ENCODE measurements at regions not wholly inside any gene's neighbourhood (a gene's known extent, or its start where the extent isn't known, plus 50 kb on each side); places are given as distances from the start of the nearest gene placed in this dataset.

GRCh38 chr11:106322106-106322505 lies 244.6 kb downstream of the AASDHPPT start:
- no peak for ATAC-seq
- no TSS peak for BruUV-seq (replicated peaks)
- Histone ChIP-seq H3K27ac (ENCODE audit: low read depth, low read length) (no peak overlapping the region), H3K27me3 (ENCODE audit: insufficient read depth, low read length) (no peaks in the 10 kb centered on the region; the same call in 1 of the 2 replicates), H3K9me2 (ENCODE audit: insufficient read depth) (no peaks in the 10 kb centered on the region), H3K9me3 (ENCODE audit: control insufficient read depth in 1 of 2, insufficient read depth in 1 of 2, low read depth in 1 of 2, low read length in 2 of 2) (no peaks in the 10 kb centered on the region), H3K4me3 (replicated peaks in 1 of 2; ENCODE audit: low read depth in 1 of 2, low read length in 2 of 2) (no peak overlapping the region), H4K20me1 (ENCODE audit: insufficient read depth) (no peaks in the 10 kb centered on the region), H3K4me2 (ENCODE audit: low read length) (no peak overlapping the region), H3K9ac (ENCODE audit: low read length) (no peak overlapping the region), H2AFZ (ENCODE audit: low read depth, low read length, poor library complexity, severe bottlenecking) (no peak overlapping the region), H3K4me1 (ENCODE audit: control insufficient read depth in 1 of 2, insufficient read depth in 2 of 2, low read length in 2 of 2) (no peaks in the 10 kb centered on the region), H3K79me2 (ENCODE audit: insufficient read depth, low read length) (no peaks in the 10 kb centered on the region), H3K36me3 (ENCODE audit: control insufficient read depth in 1 of 2, insufficient read depth in 2 of 2, low read length in 2 of 2) (no peaks in the 10 kb centered on the region)
- CTCF ChIA-PET: no interaction called here
- no peak for TF ChIP-seq ZNF274 (IDR thresholded peaks at IDR 0.05; ENCODE audit: low read depth, low read length)
- TF ChIP-seq CTCF (IDR thresholded peaks at IDR 0.05 in 2 of 3, conservative IDR thresholded peaks at IDR 0.05 in 1 of 3; ENCODE audit: borderline replicate concordance in 1 of 3, insufficient read depth in 1 of 3, low read depth in 2 of 3, low read length in 2 of 3): no peak
- no peak for TF ChIP-seq ELF1 (IDR thresholded peaks at IDR 0.05; ENCODE audit: borderline replicate concordance, low read depth)
- no peak for TF ChIP-seq REST (IDR thresholded peaks at IDR 0.05; ENCODE audit: low read depth)
- TF ChIP-seq SIN3A (IDR thresholded peaks at IDR 0.05; ENCODE audit: low read depth): no peak
- TF ChIP-seq RAD21 (IDR thresholded peaks at IDR 0.05; ENCODE audit: low read depth): no peak
- no peak for TF ChIP-seq SP1 (IDR thresholded peaks at IDR 0.05; ENCODE audit: low read depth)
- TF ChIP-seq JUND (IDR thresholded peaks at IDR 0.05): no peak
- TF ChIP-seq CBX3 (IDR thresholded peaks at IDR 0.05; ENCODE audit: low read depth): no peak
- no peak for TF ChIP-seq CEBPB (IDR thresholded peaks at IDR 0.05; ENCODE audit: low read depth)
- TF ChIP-seq MAX (IDR thresholded peaks at IDR 0.05): no peak
- TF ChIP-seq SRF (IDR thresholded peaks at IDR 0.05; ENCODE audit: low read depth): no peak
- no peak for TF ChIP-seq EZH2 (IDR thresholded peaks at IDR 0.05)
- no peak for TF ChIP-seq EGR1 (IDR thresholded peaks at IDR 0.05; ENCODE audit: low read depth)
- no peak for TF ChIP-seq POLR2A (IDR thresholded peaks at IDR 0.05; ENCODE audit: borderline replicate concordance, extremely low read depth, insufficient read depth, insufficient read length)
- TF ChIP-seq ATF3 (IDR thresholded peaks at IDR 0.05): no peak
- TF ChIP-seq ZFX (IDR thresholded peaks at IDR 0.05): no peak
- TF ChIP-seq ZBTB33 (IDR thresholded peaks at IDR 0.05; ENCODE audit: extremely low read depth, insufficient replicate concordance, low read length): no peak
- TF ChIP-seq FOSL1 (IDR thresholded peaks at IDR 0.05; ENCODE audit: low read depth): no peak
- TF ChIP-seq EZH2phosphoT487 (IDR thresholded peaks at IDR 0.05; ENCODE audit: borderline replicate concordance): no peak
- POLR2A ChIA-PET: no interaction called here
- DNase-seq (ENCODE audit: low read depth, low spot score): no peak
- RAD21 ChIA-PET (ENCODE audit: low non-redundant PET in 1 of 2, low total read pairs in 2 of 2, uncharacterized antibody in 2 of 2, unreplicated experiment in 2 of 2): no interaction called here
- intact Hi-C loops (cut with micrococcal nuclease): no loop called here
